Upper lobe of right lung (tissue), 1 donor: ENCODE measurements at regions not wholly inside any gene's neighbourhood (a gene's known extent, or its start where the extent isn't known, plus 50 kb on each side); places are given as distances from the start of the nearest gene placed in this dataset.
A peak's percentile ranks its signal among the peaks of the same experiment; 100 is the strongest.
"Not testable (repeated sequence)": the region's sequence is repeated elsewhere in the genome, so short reads cannot be mapped to it uniquely, and the experiment has no call there.

Experiments used
- ATAC-seq: fragments of 200-7000 bp; cut with Tn5 transposase; one replicate; pipeline ENCODE4 v1.9.1; 2020; ENCODE audit warnings: mild to moderate bottlenecking, moderate library complexity
- DNase-seq: peaks from one replicate; pipeline ENCODE4 v3.0.0-alpha.2; 2020
- H3K27ac ChIP-seq: fragments of 200-600 bp; one replicate; pipeline ENCODE4 v1.8.0; 2022
- H3K27me3 ChIP-seq: fragments of 200-600 bp; one replicate; pipeline ENCODE4 v1.8.0; 2022; ENCODE audit warnings: mild to moderate bottlenecking
- H3K36me3 ChIP-seq: fragments of 200-600 bp; one replicate; pipeline ENCODE4 v1.8.0; 2022
- H3K4me1 ChIP-seq: fragments of 200-600 bp; one replicate; pipeline ENCODE4 v1.8.0; 2022
- H3K4me3 ChIP-seq: fragments of 200-600 bp; one replicate; pipeline ENCODE4 v1.8.0; 2022; ENCODE audit warnings: mild to moderate bottlenecking
- H3K9me3 ChIP-seq: fragments of 200-600 bp; one replicate; pipeline ENCODE4 v1.8.0; 2022
- CTCF ChIP-seq: fragments of 200-600 bp; IDR thresholded peaks from one replicate; pipeline ENCODE4 v1.8.0; 2022; ENCODE audit warnings: antibody characterized with exemption
- intact Hi-C: fragments of 100-400 bp; cut with DNase I; formaldehyde crosslinking; loops from one replicate; pipeline ENCODE4 v1.11.0; 2022
- donor health status: DM: no; HTN: yes; CAD: no; lungs with severe emphysema.

- peaks cover 5% of the 10 kb centered on the region for H3K4me1 ChIP-seq
- no peaks in the 10 kb centered on the region for H3K36me3 ChIP-seq
- DNase-seq: no peak
- peaks cover 20% of the 10 kb centered on the region for H3K27me3 ChIP-seq
- H3K9me3 ChIP-seq: no peaks in the 10 kb centered on the region
- H3K4me3 ChIP-seq: no peak overlapping the region
- intact Hi-C loops: no loop called here
- ATAC-seq: no peak
- H3K27ac ChIP-seq: no peak overlapping the region
- TF ChIP-seq CTCF: no peak
These were observed 62.6 kb upstream of the TMEM97 start for GRCh38 chr17:28256370-28256769.

DNA sequence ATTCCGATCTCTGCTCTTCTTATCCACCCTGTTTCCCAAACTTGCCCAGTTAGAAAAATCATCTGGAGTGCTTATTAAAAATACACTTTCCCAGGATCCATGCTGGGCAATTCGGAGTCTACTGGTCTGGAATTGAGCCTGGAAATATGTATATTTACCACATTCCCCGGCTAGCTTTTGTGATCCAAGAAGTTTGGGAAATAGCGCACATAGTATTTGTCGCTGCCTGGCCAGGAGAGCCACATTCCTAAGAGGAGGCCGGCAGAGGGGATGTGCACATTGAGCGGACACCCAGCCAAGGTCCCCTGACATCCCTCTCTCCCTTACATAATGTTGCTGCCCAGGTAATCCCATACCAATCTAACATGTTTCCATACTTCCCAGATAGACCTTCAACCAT is 62.1 kb upstream of the TMEM97 start:
- peaks cover 2% of the 10 kb centered on the region for H3K4me1 ChIP-seq
- intact Hi-C loops: no loop called here
- no peak overlapping the region for H3K4me3 ChIP-seq
- TF ChIP-seq CTCF: no peak
- no peak for ATAC-seq
- no peak overlapping the region for H3K27ac ChIP-seq
- no peak for DNase-seq
- H3K27me3 ChIP-seq: peaks cover 19% of the 10 kb centered on the region
- no peaks in the 10 kb centered on the region for H3K36me3 ChIP-seq
- peaks cover under 1% of the 10 kb centered on the region for H3K9me3 ChIP-seq

- intact Hi-C loops: no loop called here
- H3K27ac ChIP-seq: no peak overlapping the region
- DNase-seq: no peak
These were observed 60.6 kb upstream of the TMEM97 start for GRCh38 chr17:28258347-28258887.

GRCh38 chr17:28261219-28261618 is 57.8 kb upstream of the TMEM97 start:
- H3K36me3 ChIP-seq: no peaks in the 10 kb centered on the region
- H3K9me3 ChIP-seq: peaks cover 10% of the 10 kb centered on the region
- DNase-seq (no peak), ATAC-seq (no peak)
- no peak for TF ChIP-seq CTCF
- intact Hi-C loops: no loop called here
- no peak overlapping the region for H3K4me3 ChIP-seq
- no peaks in the 10 kb centered on the region for H3K4me1 ChIP-seq
- H3K27me3 ChIP-seq: no peaks in the 10 kb centered on the region
- no peak overlapping the region for H3K27ac ChIP-seq

More at GRCh38 chr17:28258347-28258887, 60.6 kb upstream of the TMEM97 start:
- Histone ChIP-seq H3K4me3 (no peak overlapping the region), H3K27me3 (peaks cover 5% of the 10 kb centered on the region), H3K4me1 (no peaks in the 10 kb centered on the region), H3K36me3 (no peaks in the 10 kb centered on the region), H3K9me3 (peaks cover 10% of the 10 kb centered on the region)
- peak; percentile 37 for ATAC-seq
- no peak for TF ChIP-seq CTCF

DNA sequence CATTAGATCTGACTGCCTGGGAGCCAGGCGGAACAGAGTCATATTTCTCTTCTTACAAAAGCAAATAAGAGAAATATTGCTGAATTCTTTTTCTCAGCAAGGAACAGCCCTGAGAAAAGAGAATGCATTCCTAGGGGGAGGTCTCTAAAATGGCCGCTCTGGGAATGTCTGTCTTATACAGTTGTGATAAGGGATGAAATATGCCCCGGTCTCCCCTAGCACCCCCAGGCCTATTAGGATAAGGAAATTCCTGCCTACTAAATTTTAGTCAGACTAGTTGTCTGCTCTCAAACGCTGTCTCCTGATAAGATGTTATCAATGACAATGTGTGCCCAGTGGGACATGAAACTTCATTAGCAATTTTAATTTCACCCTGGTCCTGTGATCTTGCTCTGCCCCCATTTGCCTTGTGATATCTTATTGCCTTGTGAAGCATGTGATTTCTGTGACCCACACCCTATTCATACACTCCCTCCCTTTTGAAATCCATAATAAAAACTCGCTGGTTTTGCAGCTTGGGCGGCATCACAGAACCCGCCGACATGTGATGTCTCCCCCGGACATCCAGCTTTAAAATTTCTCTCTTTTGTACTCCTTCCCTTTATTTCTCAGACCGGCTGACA is 56.8 kb upstream of the TMEM97 start:
- H3K27ac ChIP-seq, H3K36me3 ChIP-seq, H3K4me1 ChIP-seq, intact Hi-C loops, ATAC-seq, H3K4me3 ChIP-seq, DNase-seq, H3K9me3 ChIP-seq, H3K27me3 ChIP-seq: not testable (repeated sequence)

- DNase-seq, H3K4me1 ChIP-seq, H3K27ac ChIP-seq, intact Hi-C loops, ATAC-seq, H3K4me3 ChIP-seq, H3K9me3 ChIP-seq, H3K27me3 ChIP-seq, H3K36me3 ChIP-seq: not testable (repeated sequence)
These were observed 54.0 kb upstream of the TMEM97 start for GRCh38 chr17:28264902-28265548.

DNA sequence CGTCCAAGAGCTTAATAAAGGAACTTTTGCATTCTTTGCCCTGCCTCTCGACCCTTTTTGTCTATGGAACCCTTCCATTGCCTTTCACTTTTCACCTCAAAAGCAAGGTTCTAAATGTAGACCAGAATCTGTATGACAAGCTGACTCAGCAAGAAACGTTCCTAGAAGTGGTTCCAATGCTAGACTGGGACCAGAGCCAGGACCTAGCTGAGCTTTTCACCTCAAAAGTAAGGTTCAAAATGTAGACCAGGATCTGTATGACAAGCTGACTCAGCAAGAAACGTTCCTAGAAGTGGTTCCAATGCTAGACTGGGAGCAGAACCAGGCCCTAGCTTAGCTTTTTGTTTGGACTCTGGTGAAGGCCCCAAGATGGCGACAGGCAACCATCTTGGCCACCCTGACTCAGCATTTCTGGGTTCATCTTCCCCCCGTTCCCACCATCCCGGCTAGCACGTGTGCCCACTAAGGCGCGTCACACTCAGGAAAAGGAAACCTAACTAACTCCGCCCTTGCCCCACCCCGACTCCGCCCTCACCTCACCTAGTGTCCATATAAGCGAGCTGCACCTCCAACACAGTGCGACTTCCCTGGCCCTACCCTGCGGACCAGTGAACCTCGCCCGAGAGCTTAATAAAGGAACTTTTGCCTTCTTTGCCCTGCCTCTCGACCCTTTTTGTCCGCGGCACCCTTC is 53.0 kb upstream of the TMEM97 start:
- H3K4me3 ChIP-seq, H3K4me1 ChIP-seq, H3K27ac ChIP-seq, H3K36me3 ChIP-seq, ATAC-seq, DNase-seq, intact Hi-C loops, H3K27me3 ChIP-seq, H3K9me3 ChIP-seq: not testable (repeated sequence)

- intact Hi-C loops, H3K4me3 ChIP-seq, H3K4me1 ChIP-seq, H3K27me3 ChIP-seq, DNase-seq, H3K9me3 ChIP-seq, H3K36me3 ChIP-seq, H3K27ac ChIP-seq, ATAC-seq: not testable (repeated sequence)
These were observed 52.5 kb upstream of the TMEM97 start for GRCh38 chr17:28266547-28266920.

GRCh38 chr17:28266926-28267719 is 51.9 kb upstream of the TMEM97 start:
- DNase-seq, H3K4me1 ChIP-seq, H3K36me3 ChIP-seq, H3K4me3 ChIP-seq, H3K27ac ChIP-seq, intact Hi-C loops, ATAC-seq, H3K9me3 ChIP-seq, H3K27me3 ChIP-seq: not testable (repeated sequence)
